Neuron (in vitro differentiated cells): ENCODE measurements at regions not wholly inside any gene's neighbourhood (a gene's known extent, or its start where the extent isn't known, plus 50 kb on each side); places are given as distances from the start of the nearest gene placed in this dataset.
"Not testable (repeated sequence)": the region's sequence is repeated elsewhere in the genome, so short reads cannot be mapped to it uniquely, and the experiment has no call there.

ENCODE experiments used
- H2AFZ ChIP-seq: one replicate; pipeline ENCODE4 v1.6.1; 2013; ENCODE audit warnings: low read depth, mild to moderate bottlenecking, inconsistent platforms, low read length, moderate library complexity
- H3K27me3 ChIP-seq: one replicate; pipeline ENCODE4 v1.6.1; 2013; ENCODE audit warnings: low read length; ENCODE audit not compliant: insufficient read depth
- H3K36me3 ChIP-seq: one replicate; pipeline ENCODE4 v1.6.1; 2013; ENCODE audit warnings: low read length; ENCODE audit not compliant: insufficient read depth
- H3K4me1 ChIP-seq: one replicate; pipeline ENCODE4 v1.6.1; 2013; ENCODE audit warnings: low read length; ENCODE audit not compliant: insufficient read depth
- H3K4me3 ChIP-seq: 2 replicates; pipeline ENCODE4 v1.5.1; 2013; ENCODE audit warnings: mild to moderate bottlenecking, low read length, moderate library complexity
- H3K9me3 ChIP-seq: one replicate; pipeline ENCODE4 v1.6.1; 2013; ENCODE audit warnings: low read length

GRCh38 chr18:37838083-37838482 is 272.5 kb upstream of the CELF4 start:
- Histone ChIP-seq H3K4me3 (no peak overlapping the region), H2AFZ (no peak overlapping the region), H3K4me1 (no peaks in the 10 kb centered on the region), H3K36me3 (no peaks in the 10 kb centered on the region), H3K27me3 (no peaks in the 10 kb centered on the region), H3K9me3 (no peaks in the 10 kb centered on the region)

- H3K27me3 ChIP-seq = no peaks in the 10 kb centered on the region
- no peak overlapping the region for H2AFZ ChIP-seq
- no peaks in the 10 kb centered on the region for H3K4me1 ChIP-seq
- H3K4me3 ChIP-seq = no peak overlapping the region
- H3K9me3 ChIP-seq = no peaks in the 10 kb centered on the region
- no peaks in the 10 kb centered on the region for H3K36me3 ChIP-seq
Measured at GRCh38 chr18:37836071-37836970, 270.7 kb upstream of the CELF4 start.

DNA sequence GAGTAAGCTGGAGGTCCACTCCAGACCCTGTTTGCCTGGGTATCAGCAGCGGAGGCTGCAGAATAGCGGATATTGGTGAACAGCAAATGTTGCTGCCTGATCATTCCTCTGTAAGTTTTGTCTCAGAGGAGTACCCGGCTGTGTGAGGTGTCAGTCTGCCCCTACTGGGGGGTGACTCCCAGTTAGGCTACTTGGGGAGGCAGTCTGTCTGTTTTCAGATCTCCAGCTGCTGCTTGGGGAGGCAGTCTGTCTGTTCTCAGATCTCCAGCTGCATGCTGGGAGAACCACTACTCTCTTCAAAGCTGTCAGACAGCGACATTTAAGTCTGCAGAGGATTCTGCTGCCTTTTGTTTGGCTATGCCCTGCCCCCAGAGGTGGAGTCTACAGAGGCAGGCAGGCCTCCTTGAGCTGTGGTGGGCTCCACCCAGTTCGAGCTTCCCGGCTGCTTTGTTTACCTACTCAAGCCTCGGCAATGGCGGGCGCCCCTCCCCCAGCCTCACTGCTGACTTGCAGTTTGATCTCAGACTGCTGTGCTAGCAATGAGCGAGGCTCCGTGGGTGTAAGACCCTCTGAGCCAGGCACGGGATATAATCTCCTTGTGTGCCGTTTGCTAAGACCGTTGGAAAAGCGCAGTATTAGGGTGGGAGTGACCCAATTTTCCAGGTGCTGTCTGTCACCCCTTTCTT is 266.6 kb upstream of the CELF4 start:
- H3K36me3 ChIP-seq, H3K4me1 ChIP-seq, H3K9me3 ChIP-seq, H3K27me3 ChIP-seq, H2AFZ ChIP-seq, H3K4me3 ChIP-seq: not testable (repeated sequence)

- no peaks in the 10 kb centered on the region for H3K27me3 ChIP-seq
- H3K4me1 ChIP-seq = no peaks in the 10 kb centered on the region
- no peak overlapping the region for H2AFZ ChIP-seq
- no peak overlapping the region for H3K4me3 ChIP-seq
- no peaks in the 10 kb centered on the region for H3K36me3 ChIP-seq
- H3K9me3 ChIP-seq = no peaks in the 10 kb centered on the region
Measured at GRCh38 chr18:37812961-37813360, 247.4 kb upstream of the CELF4 start.

GRCh38 chr18:37805773-37806404 is 240.3 kb upstream of the CELF4 start:
- Histone ChIP-seq H3K27me3 (no peaks in the 10 kb centered on the region), H3K36me3 (no peaks in the 10 kb centered on the region), H2AFZ (no peak overlapping the region), H3K4me3 (no peak overlapping the region), H3K9me3 (no peaks in the 10 kb centered on the region), H3K4me1 (no peaks in the 10 kb centered on the region)

DNA sequence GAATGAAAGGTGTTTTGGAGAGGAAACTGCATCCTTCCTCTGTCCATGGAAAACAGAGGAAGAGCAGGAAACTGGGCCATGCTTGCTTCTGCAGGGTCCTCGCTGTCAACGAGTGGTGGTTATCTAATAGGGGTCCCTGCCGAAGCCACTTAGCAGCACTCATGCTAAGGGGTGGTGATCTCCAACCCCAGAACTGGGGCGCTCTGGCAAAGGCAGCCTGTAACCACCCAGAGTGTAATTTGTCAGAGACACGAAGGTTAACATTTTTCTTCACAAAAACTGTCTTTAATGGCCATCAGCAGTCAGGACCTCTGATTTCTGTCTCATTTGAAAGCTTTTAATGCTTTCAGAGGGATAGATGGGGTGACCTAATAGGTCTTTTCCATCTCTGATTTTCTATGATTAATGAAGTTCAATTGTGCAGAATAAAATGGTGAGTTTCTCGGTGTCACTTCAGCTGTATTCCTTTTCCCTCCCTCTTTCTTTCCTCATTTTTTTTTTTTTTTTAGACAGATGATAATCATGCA is 231.3 kb upstream of the CELF4 start:
- no peaks in the 10 kb centered on the region for H3K36me3 ChIP-seq
- H3K27me3 ChIP-seq = no peaks in the 10 kb centered on the region
- H3K4me1 ChIP-seq = no peaks in the 10 kb centered on the region
- H3K9me3 ChIP-seq = no peaks in the 10 kb centered on the region
- no peak overlapping the region for H2AFZ ChIP-seq
- no peak overlapping the region for H3K4me3 ChIP-seq

DNA sequence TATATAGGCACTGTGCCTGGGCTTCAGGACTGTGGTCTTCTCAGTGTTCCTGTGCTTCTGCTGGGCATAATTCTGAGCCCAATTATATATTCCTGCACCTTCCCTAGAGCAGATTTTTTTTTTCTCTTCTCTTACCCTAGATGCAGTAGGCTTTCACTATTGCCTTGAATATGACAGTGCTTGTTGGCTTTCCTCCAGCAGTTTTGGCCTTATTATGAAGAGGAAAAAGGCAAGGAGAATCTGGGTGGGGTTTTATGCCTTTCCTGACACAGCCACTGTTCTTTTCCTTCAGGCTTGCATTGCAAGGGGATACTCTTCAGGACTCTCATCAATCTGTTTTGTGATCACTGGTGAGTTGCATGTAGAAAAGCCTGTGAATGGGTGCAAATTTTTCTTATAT is 221.9 kb upstream of the CELF4 start:
- Histone ChIP-seq H3K4me1 (no peaks in the 10 kb centered on the region), H3K9me3 (no peaks in the 10 kb centered on the region), H3K36me3 (no peaks in the 10 kb centered on the region)

GRCh38 chr18:37783771-37784170 is 218.2 kb upstream of the CELF4 start:
- H3K4me3 ChIP-seq = no peak overlapping the region

More for the DNA sequence above, 221.9 kb upstream of the CELF4 start:
- H3K27me3 ChIP-seq = no peaks in the 10 kb centered on the region
- no peak overlapping the region for H3K4me3 ChIP-seq
- H2AFZ ChIP-seq = no peak overlapping the region

DNA sequence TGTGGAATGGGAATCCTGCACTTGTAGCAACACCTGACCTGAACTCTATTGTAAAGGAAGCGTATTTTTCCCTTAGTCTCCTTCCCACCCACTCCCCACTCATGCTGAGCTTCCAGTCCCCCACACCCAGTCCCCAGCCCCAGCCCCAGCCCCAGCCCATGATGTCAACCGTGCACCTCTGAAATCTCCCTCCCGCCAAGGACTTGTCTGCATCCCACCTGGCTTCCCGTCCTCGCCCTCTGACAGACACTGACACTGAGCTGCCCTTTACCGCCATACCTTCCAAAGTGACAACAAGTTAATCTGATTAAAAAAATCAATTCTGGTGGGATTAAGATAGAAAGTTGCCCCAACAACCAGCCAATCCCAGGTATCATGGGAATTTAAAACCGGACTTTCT is 213.6 kb upstream of the CELF4 start:
- H3K4me3 ChIP-seq = no peak overlapping the region
- H3K9me3 ChIP-seq = no peaks in the 10 kb centered on the region
- H3K27me3 ChIP-seq = no peaks in the 10 kb centered on the region
- H3K4me1 ChIP-seq = no peaks in the 10 kb centered on the region
- H2AFZ ChIP-seq = no peak overlapping the region
- no peaks in the 10 kb centered on the region for H3K36me3 ChIP-seq

More at GRCh38 chr18:37783771-37784170, 218.2 kb upstream of the CELF4 start:
- no peaks in the 10 kb centered on the region for H3K9me3 ChIP-seq
- H3K27me3 ChIP-seq = no peaks in the 10 kb centered on the region
- H2AFZ ChIP-seq = no peak overlapping the region
- no peaks in the 10 kb centered on the region for H3K36me3 ChIP-seq
- H3K4me1 ChIP-seq = no peaks in the 10 kb centered on the region

DNA sequence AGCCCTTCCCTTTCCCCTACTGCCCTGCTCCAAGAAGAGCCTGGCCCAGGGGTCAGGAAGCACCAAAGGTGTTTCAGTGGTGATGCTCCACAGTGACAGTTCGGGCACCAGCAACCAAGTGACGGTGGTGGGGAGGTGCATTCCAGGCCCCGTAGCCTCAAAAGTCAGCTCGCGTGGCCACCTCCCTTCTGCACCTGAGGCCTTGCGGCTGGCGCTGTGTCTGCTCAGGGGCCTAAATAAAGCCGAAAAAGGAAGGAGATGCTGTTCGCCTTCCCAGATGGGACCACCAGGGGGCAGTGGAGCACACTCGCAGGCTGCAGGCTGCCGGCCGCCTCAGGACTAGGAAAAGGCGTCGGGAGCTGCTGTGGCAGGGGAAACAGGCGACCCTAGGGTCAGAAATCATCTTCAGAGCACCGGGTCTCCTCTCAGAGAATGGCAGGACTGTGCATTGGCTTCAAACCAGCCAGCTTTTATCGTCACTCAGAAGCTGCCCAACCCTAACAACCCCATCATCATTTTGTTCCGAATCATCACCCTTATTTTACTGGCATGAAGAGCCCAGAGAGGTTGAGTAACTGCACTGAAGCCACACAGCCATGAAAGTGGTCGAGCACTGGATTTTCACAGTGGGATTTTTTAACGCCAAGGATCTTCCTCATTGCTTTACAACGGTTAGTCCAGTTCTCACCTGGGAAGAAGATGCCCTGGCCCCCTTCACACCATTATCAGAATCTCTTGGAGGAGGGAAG is 213.0 kb upstream of the CELF4 start:
- H3K9me3 ChIP-seq = no peaks in the 10 kb centered on the region
- H2AFZ ChIP-seq = no peak overlapping the region
- no peaks in the 10 kb centered on the region for H3K36me3 ChIP-seq
- H3K4me3 ChIP-seq = no peak overlapping the region
- H3K4me1 ChIP-seq = no peaks in the 10 kb centered on the region
- no peaks in the 10 kb centered on the region for H3K27me3 ChIP-seq

DNA sequence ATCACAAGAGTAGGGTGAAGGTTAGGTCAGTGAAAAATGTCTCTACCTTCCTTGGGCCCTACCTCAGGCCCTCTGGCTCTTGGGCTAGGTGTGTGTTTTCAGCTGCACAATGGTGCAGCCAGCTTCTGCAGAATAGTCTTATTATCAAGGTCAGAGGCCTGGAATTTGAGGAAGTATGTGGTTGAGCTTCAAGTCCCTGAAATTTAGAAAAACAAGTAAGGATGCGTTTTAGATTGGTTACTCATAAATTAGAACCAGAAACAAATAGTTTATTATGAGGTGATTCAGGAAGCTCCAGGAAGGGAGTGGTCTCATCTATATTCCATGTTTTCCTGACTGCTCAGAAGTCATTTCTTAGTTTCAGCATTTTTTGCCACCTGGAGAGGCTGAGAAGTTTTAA is 204.2 kb upstream of the CELF4 start:
- Histone ChIP-seq H3K4me3 (no peak overlapping the region), H2AFZ (no peak overlapping the region)

GRCh38 chr18:37764541-37765288 is 199.1 kb upstream of the CELF4 start:
- H3K4me1 ChIP-seq = no peaks in the 10 kb centered on the region
- H3K36me3 ChIP-seq = no peaks in the 10 kb centered on the region
- no peak overlapping the region for H3K4me3 ChIP-seq
- no peaks in the 10 kb centered on the region for H3K27me3 ChIP-seq
- no peak overlapping the region for H2AFZ ChIP-seq
- H3K9me3 ChIP-seq = no peaks in the 10 kb centered on the region

More for the DNA sequence above, 204.2 kb upstream of the CELF4 start:
- Histone ChIP-seq H3K27me3 (no peaks in the 10 kb centered on the region), H3K36me3 (no peaks in the 10 kb centered on the region), H3K4me1 (no peaks in the 10 kb centered on the region), H3K9me3 (no peaks in the 10 kb centered on the region)
